Thyroid gland (tissue), 4 donors: ENCODE measurements at regions not wholly inside any gene's neighbourhood (a gene's known extent, or its start where the extent isn't known, plus 50 kb on each side); places are given as distances from the start of the nearest gene placed in this dataset.

Source experiments
- POLR2A ChIP-seq, 2 donors: fragments of 450-650 bp; IDR thresholded peaks; one replicate each; pipeline ENCODE4 v1.6.1; 2017; ENCODE audit warnings: antibody characterized with exemption in 2 of 2, mild to moderate bottlenecking in 2 of 2, moderate library complexity in 1 of 2
- TF ChIP-seq, protein P1 (sequence below), 6 experiments: fragments of 200-600 bp in 3 of 6; fragments of 450-650 bp in 3 of 6; sonication (generic) in 3 of 6; IDR thresholded peaks; one replicate each; pipeline ENCODE4 v1.5.1; 2016 to 2019; ENCODE audit warnings: antibody characterized with exemption in 6 of 6, mild to moderate bottlenecking in 2 of 6, inconsistent platforms in 1 of 6, moderate library complexity in 1 of 6

DNA sequence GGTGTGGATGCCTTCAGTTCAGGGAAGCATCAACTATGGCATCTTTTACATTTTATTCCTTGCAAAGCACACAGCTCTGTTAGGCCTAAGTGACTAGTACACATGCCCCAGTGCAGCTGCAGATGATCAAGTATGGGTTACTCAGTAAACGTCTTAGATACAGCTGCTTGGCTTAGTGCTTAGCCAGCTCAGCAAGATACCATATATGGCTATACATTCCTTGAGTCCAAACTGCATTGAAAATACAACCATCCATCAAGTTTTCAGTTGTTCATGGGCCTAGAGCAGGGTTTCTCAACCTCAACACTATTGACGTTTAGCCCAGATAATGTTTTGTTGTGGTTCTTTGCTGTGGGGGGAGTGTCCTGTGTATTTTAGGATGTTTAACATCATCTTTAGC is 769.9 kb downstream of the TSN start:
- TF ChIP-seq, protein P1, sequence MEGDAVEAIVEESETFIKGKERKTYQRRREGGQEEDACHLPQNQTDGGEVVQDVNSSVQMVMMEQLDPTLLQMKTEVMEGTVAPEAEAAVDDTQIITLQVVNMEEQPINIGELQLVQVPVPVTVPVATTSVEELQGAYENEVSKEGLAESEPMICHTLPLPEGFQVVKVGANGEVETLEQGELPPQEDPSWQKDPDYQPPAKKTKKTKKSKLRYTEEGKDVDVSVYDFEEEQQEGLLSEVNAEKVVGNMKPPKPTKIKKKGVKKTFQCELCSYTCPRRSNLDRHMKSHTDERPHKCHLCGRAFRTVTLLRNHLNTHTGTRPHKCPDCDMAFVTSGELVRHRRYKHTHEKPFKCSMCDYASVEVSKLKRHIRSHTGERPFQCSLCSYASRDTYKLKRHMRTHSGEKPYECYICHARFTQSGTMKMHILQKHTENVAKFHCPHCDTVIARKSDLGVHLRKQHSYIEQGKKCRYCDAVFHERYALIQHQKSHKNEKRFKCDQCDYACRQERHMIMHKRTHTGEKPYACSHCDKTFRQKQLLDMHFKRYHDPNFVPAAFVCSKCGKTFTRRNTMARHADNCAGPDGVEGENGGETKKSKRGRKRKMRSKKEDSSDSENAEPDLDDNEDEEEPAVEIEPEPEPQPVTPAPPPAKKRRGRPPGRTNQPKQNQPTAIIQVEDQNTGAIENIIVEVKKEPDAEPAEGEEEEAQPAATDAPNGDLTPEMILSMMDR (IDR thresholded peaks at IDR 0.05) = no peak
- no peak for TF ChIP-seq POLR2A (IDR thresholded peaks at IDR 0.05)
